Erythroblast (primary cell): ENCODE measurements at regions not wholly inside any gene's neighbourhood (a gene's known extent, or its start where the extent isn't known, plus 50 kb on each side); places are given as distances from the start of the nearest gene placed in this dataset.

Source experiments
- GATA1 ChIP-seq: IDR thresholded peaks from 2 replicates; pipeline ENCODE4 v1.6.1; 2011; ENCODE audit warnings: low read depth, mild to moderate bottlenecking, control low read depth, low read length, moderate library complexity
- POLR2A ChIP-seq: IDR thresholded peaks from 2 replicates; pipeline ENCODE4 v1.6.1; 2011; ENCODE audit warnings: mild to moderate bottlenecking, low read length

DNA sequence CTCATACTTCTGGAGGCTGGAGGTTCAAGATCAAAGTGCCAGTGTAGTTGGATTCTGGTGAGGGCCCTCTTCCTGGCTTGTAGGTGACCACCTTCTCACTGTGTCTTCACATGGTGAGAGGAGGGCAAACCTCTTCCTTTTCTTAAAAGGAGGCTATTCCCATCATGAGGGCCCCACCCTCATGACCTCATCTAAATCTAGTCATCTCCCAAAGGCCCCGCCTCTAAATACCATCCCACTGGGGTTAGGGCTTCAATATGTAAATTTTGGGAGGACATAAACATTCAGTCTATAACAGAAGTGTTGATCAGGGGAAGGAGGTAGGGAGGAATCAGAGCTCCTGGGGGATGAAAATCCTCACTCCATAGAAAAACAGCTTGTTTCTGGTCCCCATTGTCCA, 60.8 kb upstream of the DIPK2B start:
- no peak for TF ChIP-seq POLR2A
- TF ChIP-seq GATA1: no peak
